ENCODE measurements at regions not wholly inside any gene's neighbourhood (a gene's known extent, or its start where the extent isn't known, plus 50 kb on each side); places are given as distances from the start of the nearest gene placed in this dataset.

DNA sequence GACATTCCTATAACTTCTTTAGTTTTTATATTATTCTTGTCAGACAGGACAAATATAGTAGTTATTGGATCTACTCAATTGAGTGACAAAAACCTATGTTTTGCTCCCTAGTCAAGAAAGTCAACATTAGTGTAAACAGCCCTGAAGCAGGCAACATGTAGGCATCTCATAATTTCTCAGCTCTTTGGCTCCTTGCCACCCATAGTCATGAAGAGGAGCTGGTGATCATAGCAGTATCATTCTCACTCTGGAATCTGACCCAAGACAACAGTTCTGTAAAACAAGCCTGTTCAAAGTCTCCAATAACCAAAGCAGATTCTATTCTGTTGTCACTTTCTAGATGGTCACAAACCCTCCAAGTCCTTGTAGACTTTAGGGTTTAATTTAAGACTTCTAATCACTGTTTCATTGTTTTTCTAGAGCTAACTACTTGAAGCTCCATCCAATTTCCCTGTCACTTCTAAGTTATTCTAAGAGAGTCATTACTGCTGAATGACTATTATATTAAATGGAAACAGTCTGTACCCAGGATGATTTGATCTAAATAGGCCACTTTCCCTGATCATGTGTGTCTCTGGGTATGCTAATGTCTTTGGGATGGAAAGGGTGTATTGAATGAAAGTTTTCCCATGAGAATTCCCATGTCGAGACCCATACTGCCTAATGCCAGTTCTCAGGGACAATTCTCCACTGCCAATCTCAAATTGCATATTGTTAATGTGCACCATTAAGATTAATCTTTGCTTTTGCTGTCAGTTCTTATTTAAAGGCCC lies 533.3 kb downstream of the ACTL7B start:
- DNase-seq, result no peak

DNA sequence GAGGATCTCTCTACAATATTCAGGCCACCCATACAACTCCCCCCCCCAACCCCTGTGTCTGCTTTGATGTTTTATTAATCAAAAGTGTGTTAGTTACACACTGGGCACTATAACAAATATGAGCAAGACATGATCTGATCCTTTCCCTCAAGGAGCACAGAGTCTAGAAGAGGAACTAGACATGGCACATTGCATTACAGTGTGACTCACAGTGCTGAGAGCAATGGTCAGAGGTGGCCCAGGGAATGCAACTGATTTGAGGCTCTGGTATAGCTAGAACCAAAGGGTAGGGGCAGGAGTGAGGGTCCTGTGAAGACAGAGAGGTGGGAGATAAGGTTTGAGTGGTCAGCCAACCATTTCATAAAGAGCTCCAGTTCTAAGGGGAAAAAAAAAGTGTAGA lies 539.2 kb downstream of the ACTL7B start:
- DNase-seq, result no peak

DNA sequence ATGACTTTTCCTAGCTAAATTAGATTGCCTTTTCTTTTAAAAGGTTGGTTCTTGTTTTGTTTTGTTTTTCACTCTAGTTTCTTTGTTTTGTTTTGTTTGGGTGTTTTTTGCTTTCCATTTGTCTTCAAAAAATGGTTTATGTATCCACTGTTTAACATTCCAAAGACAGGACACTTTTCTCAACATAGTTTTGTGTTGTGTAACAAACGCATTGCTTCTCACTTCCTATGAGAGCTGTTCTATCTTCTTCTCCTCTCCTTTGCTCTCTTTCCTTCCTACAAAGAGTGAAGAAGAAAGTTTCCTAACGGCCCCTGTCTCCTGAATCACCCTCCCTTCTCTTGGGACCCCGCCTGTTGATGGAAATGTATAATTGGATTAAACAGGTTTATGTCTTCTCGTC lies 539.7 kb downstream of the ACTL7B start:
- DNase-seq, result no peak

DNA sequence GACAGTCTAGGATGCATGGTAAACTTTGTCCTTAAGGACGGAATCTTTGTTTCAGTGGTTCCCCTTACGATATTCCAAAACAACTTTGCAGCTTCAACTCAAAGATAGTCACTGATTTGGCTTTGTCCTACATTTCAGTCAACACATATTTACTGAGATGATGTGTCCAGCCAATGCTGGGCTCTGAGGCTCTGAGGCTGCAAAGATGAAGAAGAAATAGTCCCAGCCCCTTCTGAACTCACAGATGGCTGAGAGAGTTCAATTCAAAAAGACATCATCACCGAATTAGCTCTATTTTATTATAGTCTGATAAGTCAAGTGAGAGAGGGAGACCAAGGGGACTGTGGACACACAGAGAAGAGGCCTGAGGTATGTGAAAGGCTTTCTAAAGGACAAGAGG lies 544.0 kb downstream of the ACTL7B start:
- no peak for DNase-seq

DNA sequence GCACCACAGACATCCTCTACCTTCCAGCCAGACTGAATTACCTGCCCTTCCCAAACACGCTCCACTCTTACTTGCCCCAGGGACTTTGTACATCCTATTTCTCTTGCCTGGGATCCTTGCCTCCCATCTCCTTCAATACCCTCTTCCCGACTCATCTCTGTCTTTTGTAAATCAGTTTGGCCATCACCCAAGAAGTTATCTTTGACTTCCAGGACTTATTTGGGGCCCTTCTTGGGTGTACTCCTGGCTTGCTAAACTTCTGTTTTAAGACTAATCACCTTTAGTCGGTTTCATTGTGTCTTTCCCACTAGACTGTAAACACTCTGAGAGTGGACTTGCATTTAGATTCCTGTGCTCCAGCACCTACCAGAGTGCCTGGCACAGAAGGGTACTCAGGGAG lies 545.6 kb downstream of the ACTL7B start:
- no peak for DNase-seq

DNA sequence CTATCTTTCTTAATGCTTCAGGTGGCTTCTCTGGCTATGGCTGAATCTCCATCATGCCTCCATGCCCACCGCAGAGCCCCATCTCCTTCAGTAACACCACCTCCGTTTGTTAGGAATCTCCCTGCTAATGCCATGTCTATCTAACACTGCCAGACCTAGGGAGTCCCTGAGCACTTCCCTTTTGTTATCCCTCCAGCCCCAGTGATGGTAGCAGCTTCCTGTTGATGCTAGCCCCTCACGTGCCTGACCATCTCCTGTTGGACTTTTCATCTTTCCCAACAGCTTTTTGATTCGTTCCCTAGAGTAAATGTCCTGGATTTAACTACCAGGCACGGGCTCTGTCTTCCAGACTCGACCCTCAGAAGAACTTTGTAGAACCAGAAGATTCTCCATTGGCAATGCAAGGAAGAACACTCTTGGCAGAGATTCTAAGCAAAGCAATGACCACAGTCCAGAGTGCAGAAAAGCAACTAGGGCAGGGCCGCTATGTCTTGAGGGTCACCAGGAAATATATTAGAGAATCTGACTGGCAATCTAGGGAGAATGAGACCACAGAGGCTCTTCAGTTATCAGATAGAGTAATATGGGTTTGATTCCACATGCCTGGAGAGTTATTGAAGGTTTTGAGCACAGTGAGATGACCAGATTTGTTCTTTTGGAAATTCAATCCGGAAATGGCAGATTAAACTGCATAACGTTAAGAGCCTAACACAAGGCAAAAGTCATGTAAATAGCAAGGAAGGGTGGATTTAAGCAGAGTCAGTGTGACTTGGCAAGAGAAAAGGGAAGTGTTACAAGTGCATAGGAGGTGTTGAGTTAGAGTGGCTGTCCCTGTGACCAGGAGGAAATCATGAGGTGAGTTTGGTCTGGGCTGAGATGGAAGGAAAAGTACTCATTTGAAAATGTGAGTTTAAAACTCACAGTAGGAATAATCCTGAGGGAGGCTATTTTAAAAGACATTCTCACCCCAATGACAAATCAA lies 555.2 kb downstream of the ACTL7B start:
- no peak for DNase-seq

DNA sequence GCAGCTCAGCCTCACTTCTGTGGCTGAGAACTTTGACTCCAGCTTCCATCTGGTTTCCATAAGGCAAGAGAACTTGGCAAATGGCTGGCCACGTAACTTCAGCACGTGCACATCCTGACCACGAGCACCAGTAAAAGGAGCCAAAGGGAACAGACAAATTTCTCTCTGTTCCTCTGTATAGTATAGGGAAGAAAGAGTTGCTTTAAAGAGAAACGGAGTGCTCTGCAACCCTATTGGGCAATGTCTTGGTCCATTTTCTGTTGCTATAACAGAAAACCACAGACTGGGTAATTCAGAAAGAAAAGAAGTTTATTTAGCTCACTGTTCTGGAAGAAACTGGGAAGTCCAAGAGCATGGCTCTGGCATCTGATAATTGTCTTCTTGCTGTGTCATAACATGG lies 558.7 kb downstream of the ACTL7B start:
- peak; percentile 91 for DNase-seq

DNA sequence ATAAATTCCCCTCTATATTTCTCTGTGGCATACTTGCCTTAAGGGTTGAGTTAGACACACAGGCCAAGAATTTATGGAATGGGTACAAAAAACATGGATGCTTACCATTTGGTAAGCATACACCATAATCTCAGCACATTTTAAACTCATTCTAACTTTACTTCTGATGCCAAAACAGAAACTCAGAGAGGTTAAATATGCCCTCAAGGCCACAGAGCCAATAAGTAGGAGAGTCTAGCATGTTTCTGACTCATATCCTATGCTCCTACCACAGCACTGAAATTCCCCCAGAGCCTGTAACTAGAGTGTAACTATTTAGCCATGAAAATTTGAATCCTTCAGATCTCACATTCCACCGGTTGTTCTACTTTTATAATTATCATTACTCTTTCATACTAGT lies 559.7 kb downstream of the ACTL7B start:
- DNase-seq, result peak; percentile 84

DNA sequence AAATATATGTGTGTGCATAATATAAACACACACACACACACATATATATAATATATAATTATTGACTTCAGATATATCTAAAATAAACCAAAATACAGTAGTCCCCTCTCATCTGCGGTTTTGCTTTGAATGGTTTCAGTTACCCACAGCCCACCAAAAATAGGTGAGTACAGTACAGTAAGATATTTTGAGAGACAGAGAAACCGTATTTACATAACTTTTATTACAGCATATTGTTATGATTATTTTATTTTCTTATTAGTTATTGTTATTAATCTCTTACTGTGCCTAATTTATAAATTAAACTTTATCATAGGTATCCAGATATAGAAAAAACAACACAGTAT lies 564.2 kb downstream of the ACTL7B start:
- DNase-seq, result no peak

DNA sequence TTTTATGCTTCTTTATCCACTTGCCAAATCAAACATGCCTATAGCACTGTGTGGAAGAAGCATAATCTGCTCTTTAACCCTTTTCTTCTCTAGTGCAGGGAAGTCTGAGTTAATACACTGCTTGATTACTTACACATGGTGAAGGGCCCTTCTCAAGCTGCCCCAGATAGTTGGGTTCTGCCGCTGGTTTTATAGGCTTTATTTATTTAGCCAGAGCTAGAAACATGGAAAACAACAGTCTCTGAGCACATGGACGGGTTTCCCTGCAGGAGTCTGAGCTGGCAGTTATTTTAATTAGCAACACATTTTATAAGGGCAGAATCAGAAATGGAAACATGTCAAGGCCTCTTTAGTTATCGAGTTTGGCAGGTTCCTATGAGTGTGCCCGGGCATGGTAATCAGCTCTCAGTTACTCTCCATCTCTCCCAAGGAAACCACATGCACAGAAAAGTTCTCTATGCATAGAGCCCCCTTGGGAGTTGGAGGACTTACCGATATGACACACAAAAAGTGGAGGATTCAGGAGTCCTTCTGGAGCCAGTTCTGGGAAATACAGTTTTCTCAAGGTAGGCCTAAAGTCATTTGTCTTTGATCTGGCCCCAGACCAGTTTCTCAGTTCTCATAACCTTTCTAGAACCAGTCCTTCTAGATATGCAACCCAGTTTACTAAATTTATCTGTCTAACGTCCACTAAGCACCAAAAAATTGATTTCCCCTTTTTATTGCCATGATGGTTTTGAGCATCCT lies 564.8 kb downstream of the ACTL7B start:
- peak; percentile 73 for DNase-seq

DNA sequence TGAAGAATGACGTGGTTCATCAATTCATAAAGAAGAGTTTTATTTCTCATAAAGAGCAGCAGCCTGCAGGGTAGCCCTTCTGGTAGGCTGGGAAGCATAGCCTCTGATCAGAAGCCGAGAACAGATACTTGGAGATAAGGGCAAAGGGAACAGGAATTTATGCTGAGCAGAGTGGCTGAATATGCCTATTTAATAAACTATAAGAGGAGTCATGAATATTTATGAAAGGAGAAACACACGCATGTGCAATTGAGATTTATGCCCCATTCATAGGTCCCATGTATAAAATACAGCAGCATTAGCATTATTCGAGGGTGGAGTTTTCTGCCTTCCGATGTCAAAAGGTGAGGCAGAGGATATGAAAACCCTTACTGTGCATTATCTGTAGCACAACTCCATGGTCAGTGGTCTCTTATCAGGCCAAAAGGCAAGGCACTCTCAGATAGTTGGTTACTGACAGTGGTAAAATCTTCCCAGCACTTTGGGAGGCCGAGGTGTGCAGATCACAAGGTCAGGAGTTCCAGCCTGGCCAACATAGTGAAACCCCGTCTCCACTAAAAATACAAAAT lies 569.1 kb downstream of the ACTL7B start:
- DNase-seq, result no peak

DNA sequence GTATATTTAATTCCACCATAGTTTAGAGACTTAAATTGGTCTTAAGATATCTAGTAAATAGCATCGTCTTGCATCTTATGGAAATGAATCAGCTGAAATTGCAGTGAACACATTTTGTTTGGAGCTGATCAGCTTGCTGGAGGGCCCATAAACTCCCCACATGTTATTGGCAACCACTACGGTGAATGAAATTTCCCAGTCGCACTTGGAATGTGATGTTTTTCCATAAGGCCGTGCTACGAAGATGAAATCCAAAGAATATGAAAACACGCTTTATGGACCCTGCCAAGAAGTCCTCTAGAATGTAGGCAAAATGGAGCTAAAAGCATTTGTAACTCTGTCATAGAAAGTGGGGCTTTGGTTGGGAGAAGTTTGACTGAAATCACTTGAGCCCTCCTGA lies 572.1 kb downstream of the ACTL7B start:
- no peak for DNase-seq

DNA sequence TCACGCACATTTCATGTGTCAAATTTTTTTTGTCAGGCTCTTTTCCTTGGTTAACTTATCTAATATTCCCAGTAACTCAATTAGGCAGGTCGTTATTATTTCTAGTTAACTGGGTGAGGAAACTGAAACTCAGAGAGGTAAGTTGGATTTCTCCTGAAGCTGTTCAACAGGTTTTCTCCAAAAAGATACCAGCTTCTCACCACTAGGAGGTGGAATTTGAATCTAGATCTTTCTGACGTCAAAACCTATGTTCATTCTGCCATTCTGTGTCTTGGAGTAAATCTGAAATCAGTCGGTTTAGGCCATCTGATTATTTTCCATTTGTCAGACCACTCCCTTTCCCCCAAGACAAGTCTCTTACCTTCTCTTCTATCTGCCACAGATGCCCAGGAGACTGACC lies 572.9 kb downstream of the ACTL7B start:
- DNase-seq, result no peak

DNA sequence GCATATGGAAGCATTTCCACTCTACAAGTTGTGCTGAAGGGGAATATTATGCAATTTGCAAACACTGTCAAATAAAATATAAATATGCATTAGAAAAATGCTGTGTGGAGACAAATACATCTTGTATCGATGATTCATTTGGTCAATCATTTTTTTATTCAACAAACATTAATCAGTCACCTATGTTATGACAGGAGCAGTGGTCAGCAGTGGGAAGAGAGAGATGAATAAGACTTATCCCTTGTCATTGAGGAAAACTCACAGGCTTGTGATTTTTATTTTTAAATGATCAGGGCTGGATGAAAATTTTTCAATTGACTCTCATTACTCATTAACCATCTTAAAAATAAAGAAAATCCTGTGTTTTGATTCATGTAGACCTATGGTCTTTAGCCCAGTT lies 574.1 kb downstream of the ACTL7B start:
- DNase-seq, result no peak

DNA sequence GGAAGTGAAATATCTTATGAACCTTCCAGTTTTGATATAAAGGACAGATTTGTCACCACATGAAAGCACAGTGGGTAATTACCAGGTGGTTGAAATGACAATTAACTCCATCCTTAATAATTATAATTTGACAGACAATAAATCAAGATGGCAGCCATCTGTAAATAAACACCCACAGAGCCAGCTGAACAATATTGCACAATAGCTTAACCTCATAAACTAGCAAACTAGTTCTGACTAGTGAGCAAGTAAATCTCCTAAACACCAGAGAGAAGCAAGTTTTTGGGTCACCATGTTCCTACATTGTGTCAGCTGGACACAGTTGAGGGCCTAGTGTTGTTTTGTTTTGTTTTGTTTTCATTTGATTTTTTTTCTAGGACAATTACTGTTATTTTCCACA lies 577.4 kb downstream of the ACTL7B start:
- DNase-seq, result no peak

DNA sequence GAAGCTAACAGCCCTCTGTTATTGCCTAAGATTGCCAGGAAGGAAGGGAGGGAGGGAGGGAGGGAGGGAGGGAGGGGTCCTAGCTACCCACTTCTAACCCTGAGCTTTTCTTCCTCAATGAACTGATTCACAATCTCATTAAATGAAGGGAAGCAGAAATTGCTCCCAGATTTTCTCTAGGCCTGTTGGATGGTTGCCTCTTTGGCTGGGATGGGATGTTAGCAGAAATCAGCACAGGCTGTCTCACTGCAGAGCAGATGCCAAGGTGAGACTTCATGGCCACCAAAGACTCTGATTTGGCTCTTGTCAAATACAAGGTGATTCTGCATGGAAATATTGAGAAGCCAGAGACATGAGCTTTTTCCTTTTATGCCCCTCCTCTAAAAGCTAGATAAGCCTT lies 578.6 kb downstream of the ACTL7B start:
- DNase-seq, result no peak

DNA sequence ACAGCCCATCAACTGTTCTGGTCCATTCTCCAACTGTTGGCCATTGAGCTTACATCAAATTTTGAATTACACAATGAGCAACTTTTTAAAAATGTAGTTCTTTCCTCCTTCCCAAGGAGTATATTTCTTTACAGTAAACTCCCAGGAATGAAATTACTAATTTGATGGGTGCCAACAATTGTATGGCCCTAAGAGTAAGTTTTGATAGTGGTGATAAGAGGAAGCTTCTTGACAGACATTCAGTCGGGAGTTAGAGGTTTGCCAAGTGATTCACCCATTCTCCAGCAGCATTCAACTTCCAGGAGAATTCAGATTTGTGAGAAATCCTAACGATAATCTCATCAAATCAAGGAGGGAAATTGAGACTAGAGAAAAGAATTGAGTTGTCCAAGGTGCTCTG lies 579.9 kb downstream of the ACTL7B start:
- DNase-seq, result no peak

DNA sequence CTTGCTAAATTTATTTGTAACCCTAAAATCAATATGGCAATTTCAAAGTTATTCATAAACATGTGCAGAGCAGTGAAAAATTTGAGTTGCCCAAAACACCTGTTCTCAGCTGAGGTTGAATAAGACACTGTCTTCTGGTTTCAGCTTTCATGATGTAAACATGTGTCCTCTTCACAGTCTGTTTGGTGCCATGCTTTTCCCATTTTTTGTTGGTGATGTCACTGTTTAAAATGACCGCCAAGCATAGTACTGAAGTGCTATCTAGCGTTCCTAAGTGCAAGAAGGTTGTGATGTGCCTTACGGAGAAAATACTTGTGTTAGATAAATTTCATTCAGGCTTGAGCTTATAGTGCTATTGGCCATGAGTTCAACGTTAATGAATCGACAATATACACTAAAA lies 580.8 kb downstream of the ACTL7B start:
- no peak for DNase-seq

DNA sequence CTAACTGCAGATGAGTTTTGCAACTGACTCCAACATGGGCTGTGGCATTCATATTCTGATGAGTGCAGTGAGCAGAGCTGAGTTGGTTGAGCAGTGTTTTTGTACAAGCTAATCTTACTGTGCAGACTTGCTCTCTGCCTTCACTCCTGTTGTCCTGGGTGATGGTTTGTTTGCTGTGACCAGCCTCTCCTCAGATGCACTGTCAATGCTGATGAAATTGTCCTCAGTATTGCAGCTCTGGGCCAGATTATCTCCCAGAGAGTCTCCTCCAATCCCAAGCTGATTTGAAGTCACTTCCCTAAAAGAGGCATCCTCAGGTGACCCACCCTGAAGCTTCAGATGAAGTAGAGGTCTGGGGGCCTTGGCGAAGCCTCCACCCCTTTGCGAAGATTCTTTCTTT lies 581.8 kb downstream of the ACTL7B start:
- no peak for DNase-seq

DNA sequence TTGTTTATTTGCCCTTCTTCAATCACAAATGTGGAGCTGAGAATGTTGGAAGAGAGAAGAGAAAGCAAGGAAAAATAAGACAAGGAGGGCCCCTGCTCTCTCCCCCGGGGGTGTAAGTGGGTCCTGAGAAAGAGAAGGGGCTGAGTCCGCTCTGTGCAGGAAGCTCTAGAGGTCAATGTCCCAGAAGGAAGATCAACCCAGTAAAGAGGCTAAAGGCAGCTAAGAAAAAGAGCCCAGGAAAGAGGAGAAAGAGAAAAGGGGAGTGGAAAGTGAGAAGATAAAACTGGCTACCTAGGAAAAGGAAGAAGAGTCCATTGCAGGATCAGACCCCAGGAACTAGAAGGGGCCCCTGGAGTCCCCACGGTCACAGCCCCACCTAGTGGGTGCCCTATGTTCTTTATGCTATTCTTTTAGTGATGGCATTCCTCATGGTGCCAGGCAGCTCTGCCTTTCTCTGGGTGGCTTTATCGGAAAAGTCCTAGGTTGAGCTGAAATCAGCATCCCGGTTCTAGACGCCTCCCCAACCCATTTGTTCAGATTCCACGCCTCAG lies 583.4 kb downstream of the ACTL7B start:
- peak; percentile 59 for DNase-seq

DNA sequence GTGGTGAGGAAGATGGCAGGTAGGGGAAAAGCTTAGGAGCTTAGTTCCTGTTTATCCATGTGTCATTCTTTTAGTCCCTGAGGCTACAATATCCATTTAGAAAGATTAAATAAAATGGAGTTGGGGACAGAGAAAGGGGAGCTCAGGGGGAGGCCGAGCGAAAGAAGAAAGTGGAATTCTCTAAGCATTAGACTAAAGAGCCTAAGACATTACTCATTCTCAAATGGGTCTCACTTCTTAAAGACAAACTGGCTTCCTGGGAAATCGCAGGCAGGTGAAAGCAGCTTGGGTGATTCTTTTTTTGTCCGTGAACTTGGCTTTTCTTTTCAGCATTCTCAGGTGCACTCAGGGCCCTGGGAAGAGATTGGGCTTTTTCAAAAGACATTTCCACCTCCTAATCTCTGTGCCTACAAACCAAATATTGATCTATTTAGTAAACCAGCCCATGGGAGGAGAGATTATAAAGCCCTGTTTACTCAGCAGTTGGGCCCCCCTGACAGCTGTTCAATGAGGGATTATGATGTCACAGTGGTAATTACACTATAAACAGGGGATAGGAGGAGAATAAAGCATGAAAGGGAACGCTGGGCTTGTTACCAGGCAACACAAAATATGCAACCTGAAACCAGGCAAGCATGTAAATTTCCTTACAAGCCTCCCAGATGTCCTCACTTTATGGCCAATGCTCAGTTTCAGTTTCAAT lies 584.0 kb downstream of the ACTL7B start:
- DNase-seq, result peak; percentile 75

DNA sequence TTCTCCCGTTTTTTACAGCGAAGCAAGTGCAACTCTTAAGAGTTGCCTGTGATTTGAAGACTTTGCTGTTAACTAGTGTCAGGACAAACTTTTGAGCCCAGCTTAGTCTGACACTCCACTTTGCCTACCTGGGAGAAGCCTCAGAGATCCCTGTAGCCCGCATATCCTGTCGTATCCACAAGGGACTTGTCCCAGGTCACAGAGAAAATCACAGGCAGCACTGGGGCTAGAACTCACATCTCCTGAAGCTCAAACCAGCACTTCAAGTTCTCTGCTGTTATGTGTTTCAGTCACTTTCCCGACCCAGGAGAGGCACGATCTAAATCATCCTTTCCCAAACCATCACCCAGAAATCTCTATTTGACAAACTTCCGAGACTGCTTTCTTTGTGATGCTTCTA lies 584.5 kb downstream of the ACTL7B start:
- no peak for DNase-seq
